ENCODE measurements at regions not wholly inside any gene's neighbourhood (a gene's known extent, or its start where the extent isn't known, plus 50 kb on each side); places are given as distances from the start of the nearest gene placed in this dataset.

- H3K27ac ChIP-seq = no peak overlapping the region
- TF ChIP-seq ZFX (IDR thresholded peaks at IDR 0.05; ENCODE audit: borderline replicate concordance) (no peak), CTCF (IDR thresholded peaks at IDR 0.05) (no peak)
Observed at GRCh38 chr2:192278701-192279100, 84.0 kb upstream of the TMEFF2 start.

- no peak for TF ChIP-seq ZFX (IDR thresholded peaks at IDR 0.05; ENCODE audit: borderline replicate concordance)
- TF ChIP-seq CTCF (IDR thresholded peaks at IDR 0.05) = no peak
- no peak overlapping the region for H3K27ac ChIP-seq
Observed at GRCh38 chr2:192277494-192278109, 82.9 kb upstream of the TMEFF2 start.

GRCh38 chr2:192275632-192276031 is 80.9 kb upstream of the TMEFF2 start:
- no peak overlapping the region for H3K27ac ChIP-seq
- TF ChIP-seq ZFX (IDR thresholded peaks at IDR 0.05; ENCODE audit: borderline replicate concordance) = no peak
- TF ChIP-seq CTCF (IDR thresholded peaks at IDR 0.05) = no peak

GRCh38 chr2:192267484-192267883 is 72.8 kb upstream of the TMEFF2 start:
- H3K27ac ChIP-seq = no peak overlapping the region
- no peak for TF ChIP-seq ZFX (IDR thresholded peaks at IDR 0.05; ENCODE audit: borderline replicate concordance)

GRCh38 chr2:192265751-192266150 is 71.0 kb upstream of the TMEFF2 start:
- TF ChIP-seq ZFX (IDR thresholded peaks at IDR 0.05; ENCODE audit: borderline replicate concordance) (no peak), CTCF (IDR thresholded peaks at IDR 0.05) (no peak)
- no peak overlapping the region for H3K27ac ChIP-seq

GRCh38 chr2:192254444-192254843 is 59.7 kb upstream of the TMEFF2 start:
- TF ChIP-seq ZFX (IDR thresholded peaks at IDR 0.05; ENCODE audit: borderline replicate concordance) (no peak), CTCF (IDR thresholded peaks at IDR 0.05) (no peak)
- H3K27ac ChIP-seq = no peak overlapping the region

- H3K27ac ChIP-seq = no peak overlapping the region
- TF ChIP-seq ZFX (IDR thresholded peaks at IDR 0.05; ENCODE audit: borderline replicate concordance) (no peak), CTCF (IDR thresholded peaks at IDR 0.05) (no peak)
Observed at GRCh38 chr2:192253692-192254091, 59.0 kb upstream of the TMEFF2 start.

- TF ChIP-seq CTCF (IDR thresholded peaks at IDR 0.05) (no peak), ZFX (IDR thresholded peaks at IDR 0.05; ENCODE audit: borderline replicate concordance) (no peak)
- H3K27ac ChIP-seq = no peak overlapping the region
Observed at GRCh38 chr2:192250961-192251360, 56.2 kb upstream of the TMEFF2 start.

Data from 22Rv1 (cell line).